Ishikawa (cell line): ENCODE measurements at regions not wholly inside any gene's neighbourhood (a gene's known extent, or its start where the extent isn't known, plus 50 kb on each side); places are given as distances from the start of the nearest gene placed in this dataset.

Source experiments
- CEBPB ChIP-seq: IDR thresholded peaks from 2 replicates; pipeline ENCODE4 v1.6.1; 2012
- CREB1 ChIP-seq: IDR thresholded peaks from 2 replicates; pipeline ENCODE4 v1.6.1; 2012; ENCODE audit warnings: low read depth
- EGR1 ChIP-seq: IDR thresholded peaks from 2 replicates; pipeline ENCODE4 v1.6.1; 2012
- EP300 ChIP-seq: IDR thresholded peaks from 2 replicates; pipeline ENCODE4 v1.6.1; 2012; ENCODE audit warnings: borderline replicate concordance
- FOXM1 ChIP-seq: IDR thresholded peaks from 2 replicates; pipeline ENCODE4 v1.6.1; 2012; ENCODE audit warnings: low read depth, borderline replicate concordance
- RAD21 ChIP-seq: IDR thresholded peaks from 2 replicates; pipeline ENCODE4 v1.6.1; 2012; ENCODE audit warnings: low read depth
- TAF1 ChIP-seq: IDR thresholded peaks from 2 replicates; pipeline ENCODE4 v1.6.1; 2012; ENCODE audit warnings: low read depth, mild to moderate bottlenecking
- TEAD4 ChIP-seq: IDR thresholded peaks from 2 replicates; pipeline ENCODE4 v1.6.1; 2012

DNA sequence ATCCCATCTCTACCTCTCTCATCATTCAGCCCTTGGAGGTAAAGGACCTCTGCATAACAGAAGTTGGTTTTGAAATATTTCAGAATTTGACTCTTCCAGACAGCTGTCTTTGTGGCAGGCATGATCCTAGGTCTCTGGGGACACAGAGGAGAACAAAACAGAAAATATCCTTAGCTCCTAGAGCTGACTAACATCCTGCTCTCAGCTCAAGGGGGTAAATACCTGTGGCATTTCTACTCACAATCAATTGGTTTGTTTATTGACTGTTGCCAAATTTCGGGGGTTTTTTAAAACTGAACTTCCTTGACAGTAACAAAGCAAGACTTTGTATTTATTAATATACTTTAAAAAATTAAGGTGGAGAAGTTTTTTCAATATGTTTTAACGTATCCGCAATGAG is 78.8 kb downstream of the EOMES start:
- TF ChIP-seq CEBPB: no peak
- TF ChIP-seq EGR1: no peak
- no peak for TF ChIP-seq FOXM1
- TF ChIP-seq CREB1: no peak
- TF ChIP-seq TEAD4: no peak
- no peak for TF ChIP-seq RAD21
- TF ChIP-seq EP300: no peak
- no peak for TF ChIP-seq TAF1
